WTC11 (cell line): ENCODE measurements at regions not wholly inside any gene's neighbourhood (a gene's known extent, or its start where the extent isn't known, plus 50 kb on each side); places are given as distances from the start of the nearest gene placed in this dataset.

ENCODE experiments used
- ATAC-seq: fragments of 200-7000 bp; cut with Tn5 transposase; 2 replicates; pipeline ENCODE4 v1.10.0; 2021; ENCODE audit warnings: mild to moderate bottlenecking, moderate library complexity
- CTCF ChIA-PET: fragments of 300-600 bp; sonication (Branson Sonifier 250); formaldehyde crosslinking; loops from one replicate; lab custom pipeline; 2021; ENCODE audit warnings: antibody characterized with exemption; lab: Charles Lee
- POLR2A ChIA-PET: fragments of 350-600 bp; sonication (Branson Sonifier 250); formaldehyde crosslinking; loops from one replicate; lab custom pipeline; 2021; ENCODE audit warnings: antibody characterized with exemption; lab: Charles Lee
- DNase-seq: peaks from one replicate; pipeline ENCODE4 v3.0.0; 2021; ENCODE audit warnings: low spot score
- H3K27ac Mint-ChIP-seq: 2 replicates; pipeline ENCODE4 v1.8.0; 2021; ENCODE audit warnings: mixed read lengths
- H3K27me3 Mint-ChIP-seq: 2 replicates; pipeline ENCODE4 v1.8.0; 2021; ENCODE audit warnings: low read depth, mild to moderate bottlenecking, moderate library complexity, mixed read lengths
- H3K36me3 Mint-ChIP-seq: 2 replicates; pipeline ENCODE4 v1.8.0; 2021; ENCODE audit warnings: mixed read lengths
- H3K4me1 Mint-ChIP-seq: 2 replicates; pipeline ENCODE4 v1.8.0; 2022; ENCODE audit warnings: mixed read lengths
- H3K4me3 Mint-ChIP-seq: 2 replicates; pipeline ENCODE4 v1.8.0; 2021; ENCODE audit warnings: mild to moderate bottlenecking, moderate library complexity, mixed read lengths
- H3K9me3 Mint-ChIP-seq: 2 replicates; pipeline ENCODE4 v1.8.0; 2021; ENCODE audit warnings: mixed read lengths
- ATF6 ChIP-seq: sonication (generic); formaldehyde crosslinking; IDR thresholded peaks from 2 replicates; pipeline ENCODE4 v1.8.1; 2023; ENCODE audit warnings: mild to moderate bottlenecking, missing genetic modification reagents
- CTCF ChIP-seq: fragments of 200-600 bp; IDR thresholded peaks from 2 replicates; pipeline ENCODE4 v1.8.0; 2022; ENCODE audit warnings: antibody characterized with exemption
- FOXJ3 ChIP-seq: sonication (generic); formaldehyde crosslinking; IDR thresholded peaks from 2 replicates; pipeline ENCODE4 v1.9.0; 2021; ENCODE audit warnings: missing genetic modification reagents, mild to moderate bottlenecking, borderline replicate concordance
- FOXP4 ChIP-seq: sonication (generic); formaldehyde crosslinking; IDR thresholded peaks from 2 replicates; pipeline ENCODE4 v1.8.0; 2022; ENCODE audit warnings: mild to moderate bottlenecking, missing genetic modification reagents
- GABPB1 ChIP-seq: sonication (generic); formaldehyde crosslinking; IDR thresholded peaks from 2 replicates; pipeline ENCODE4 v1.8.1; 2023; ENCODE audit warnings: mild to moderate bottlenecking, missing genetic modification reagents
- GTF2I ChIP-seq: fragments of 250-450 bp; sonication (Bioruptor Pico); conservative IDR thresholded peaks from 2 replicates; pipeline ENCODE4 v1.4.0; 2021; ENCODE audit warnings: mild to moderate bottlenecking
- HMGA2 ChIP-seq: fragments of 250-450 bp; sonication (Bioruptor Pico); IDR thresholded peaks from 2 replicates; pipeline ENCODE4 v1.4.0; 2021; ENCODE audit warnings: mild to moderate bottlenecking, moderate library complexity
- MAX ChIP-seq: sonication (generic); formaldehyde crosslinking; IDR thresholded peaks from 2 replicates; pipeline ENCODE4 v1.8.0; 2022; ENCODE audit warnings: mild to moderate bottlenecking, missing genetic modification reagents
- NFATC4 ChIP-seq: fragments of 250-450 bp; sonication (Bioruptor Pico); IDR thresholded peaks from 2 replicates; pipeline ENCODE4 v1.9.0; 2021; ENCODE audit warnings: mild to moderate bottlenecking
- SMAD4 ChIP-seq: sonication (generic); formaldehyde crosslinking; IDR thresholded peaks from 2 replicates; pipeline ENCODE4 v1.8.0; 2022; ENCODE audit warnings: mild to moderate bottlenecking, missing genetic modification reagents
- SOX15 ChIP-seq: fragments of 250-450 bp; sonication (Bioruptor Pico); IDR thresholded peaks from 2 replicates; pipeline ENCODE4 v1.9.0; 2021; ENCODE audit warnings: mild to moderate bottlenecking
- ZMAT4 ChIP-seq: fragments of 250-450 bp; sonication (Bioruptor Pico); IDR thresholded peaks from 2 replicates; pipeline ENCODE4 v1.9.0; 2021; ENCODE audit warnings: mild to moderate bottlenecking
- ZNF138 ChIP-seq: sonication (generic); formaldehyde crosslinking; conservative IDR thresholded peaks from 2 replicates; pipeline ENCODE4 v1.8.1; 2022; ENCODE audit warnings: mild to moderate bottlenecking, moderate library complexity, missing genetic modification reagents
- ZNF317 ChIP-seq: sonication (generic); formaldehyde crosslinking; IDR thresholded peaks from 2 replicates; pipeline ENCODE4 v1.8.1; 2023; ENCODE audit warnings: low read depth, mild to moderate bottlenecking, moderate library complexity, missing genetic modification reagents, borderline replicate concordance
- TF ChIP-seq, protein P1 (sequence below): sonication (generic); formaldehyde crosslinking; IDR thresholded peaks from 2 replicates; pipeline ENCODE4 v1.8.0; 2022; ENCODE audit warnings: missing genetic modification reagents
- TF ChIP-seq, protein P2 (sequence below): sonication (generic); formaldehyde crosslinking; IDR thresholded peaks from 2 replicates; pipeline ENCODE4 v1.8.1; 2023; ENCODE audit warnings: mild to moderate bottlenecking, missing genetic modification reagents, moderate library complexity
- TF ChIP-seq, protein P3 (sequence below): fragments of 250-450 bp; sonication (Bioruptor Pico); IDR thresholded peaks from 2 replicates; pipeline ENCODE4 v1.9.0; 2021; ENCODE audit warnings: mild to moderate bottlenecking

DNA sequence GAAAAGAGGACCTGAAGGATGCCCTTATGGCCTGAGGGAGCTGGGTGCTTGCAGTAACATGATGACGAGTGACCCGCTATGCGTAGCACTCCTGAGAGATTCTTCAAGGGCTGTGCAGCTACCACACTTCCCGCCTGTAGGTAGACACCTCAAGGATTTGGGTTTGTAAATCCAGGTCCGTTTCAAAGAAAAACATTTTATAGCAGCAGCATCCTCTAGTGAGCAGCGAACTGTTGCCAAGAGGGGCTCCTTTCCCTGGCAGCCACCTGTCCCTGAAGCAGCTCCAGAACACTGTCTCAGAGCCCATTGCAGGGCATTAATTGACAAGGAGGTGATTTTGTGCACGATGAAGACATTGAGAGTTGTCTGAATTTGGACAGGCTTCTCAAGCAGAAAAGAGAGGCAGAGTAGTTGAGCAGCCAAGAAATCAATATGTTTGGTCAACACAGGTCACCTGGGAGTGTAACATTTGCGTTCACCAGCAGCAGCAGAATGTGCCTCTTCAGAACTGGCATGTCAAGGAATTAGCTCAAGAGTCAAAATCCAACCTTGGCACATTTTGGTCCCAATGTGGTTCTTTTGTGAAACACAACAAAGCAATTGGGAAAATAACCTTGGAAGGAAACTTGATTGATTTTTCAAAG, 209.8 kb upstream of the MTNR1B start:
- Mint-ChIP-seq H3K4me1 (peaks cover 4% of the 10 kb centered on the region), H3K4me3 (no peak overlapping the region), H3K9me3 (no peaks in the 10 kb centered on the region), H3K36me3 (no peaks in the 10 kb centered on the region), H3K27me3 (no peaks in the 10 kb centered on the region), H3K27ac (no peak overlapping the region)
- ATAC-seq (no peak), DNase-seq (no peak)
- no peak for TF ChIP-seq CTCF
- TF ChIP-seq NFATC4 (CRISPR knock-in tag), result no peak
- no peak for TF ChIP-seq HMGA2 (CRISPR knock-in tag)
- TF ChIP-seq SOX15 (CRISPR knock-in tag), result no peak
- no peak for TF ChIP-seq MAX (CRISPR knock-in tag)
- no peak for TF ChIP-seq ZNF138 (CRISPR knock-in tag)
- no peak for TF ChIP-seq FOXJ3 (CRISPR knock-in tag)
- ChIA-PET CTCF (no interaction called here), POLR2A (interaction anchor here (0.6 to 0.7 kb wide), 2 partner anchors 14 to 35 kb away, joined by 3 to 4 read pairs; no protein-coding TSS in a partner anchor)

GRCh38 chr11:92762121-92762540, 207.3 kb upstream of the MTNR1B start:
- DNase-seq, result no peak
- no peak overlapping the region for H3K27ac Mint-ChIP-seq
- no peaks in the 10 kb centered on the region for H3K27me3 Mint-ChIP-seq
- ChIA-PET CTCF (no interaction called here), POLR2A (no interaction called here)
- no peaks in the 10 kb centered on the region for H3K36me3 Mint-ChIP-seq
- ATAC-seq, result no peak
- peaks cover 20% of the 10 kb centered on the region for H3K4me1 Mint-ChIP-seq
- TF ChIP-seq ATF6 (CRISPR knock-in tag), result no peak
- no peak for TF ChIP-seq ZNF317 (CRISPR knock-in tag)
- no peaks in the 10 kb centered on the region for H3K9me3 Mint-ChIP-seq
- no peak overlapping the region for H3K4me3 Mint-ChIP-seq

GRCh38 chr11:92763336-92763735, 206.1 kb upstream of the MTNR1B start:
- H3K36me3 Mint-ChIP-seq, result no peaks in the 10 kb centered on the region
- CTCF ChIA-PET, result no interaction called here
- TF ChIP-seq, protein P1, sequence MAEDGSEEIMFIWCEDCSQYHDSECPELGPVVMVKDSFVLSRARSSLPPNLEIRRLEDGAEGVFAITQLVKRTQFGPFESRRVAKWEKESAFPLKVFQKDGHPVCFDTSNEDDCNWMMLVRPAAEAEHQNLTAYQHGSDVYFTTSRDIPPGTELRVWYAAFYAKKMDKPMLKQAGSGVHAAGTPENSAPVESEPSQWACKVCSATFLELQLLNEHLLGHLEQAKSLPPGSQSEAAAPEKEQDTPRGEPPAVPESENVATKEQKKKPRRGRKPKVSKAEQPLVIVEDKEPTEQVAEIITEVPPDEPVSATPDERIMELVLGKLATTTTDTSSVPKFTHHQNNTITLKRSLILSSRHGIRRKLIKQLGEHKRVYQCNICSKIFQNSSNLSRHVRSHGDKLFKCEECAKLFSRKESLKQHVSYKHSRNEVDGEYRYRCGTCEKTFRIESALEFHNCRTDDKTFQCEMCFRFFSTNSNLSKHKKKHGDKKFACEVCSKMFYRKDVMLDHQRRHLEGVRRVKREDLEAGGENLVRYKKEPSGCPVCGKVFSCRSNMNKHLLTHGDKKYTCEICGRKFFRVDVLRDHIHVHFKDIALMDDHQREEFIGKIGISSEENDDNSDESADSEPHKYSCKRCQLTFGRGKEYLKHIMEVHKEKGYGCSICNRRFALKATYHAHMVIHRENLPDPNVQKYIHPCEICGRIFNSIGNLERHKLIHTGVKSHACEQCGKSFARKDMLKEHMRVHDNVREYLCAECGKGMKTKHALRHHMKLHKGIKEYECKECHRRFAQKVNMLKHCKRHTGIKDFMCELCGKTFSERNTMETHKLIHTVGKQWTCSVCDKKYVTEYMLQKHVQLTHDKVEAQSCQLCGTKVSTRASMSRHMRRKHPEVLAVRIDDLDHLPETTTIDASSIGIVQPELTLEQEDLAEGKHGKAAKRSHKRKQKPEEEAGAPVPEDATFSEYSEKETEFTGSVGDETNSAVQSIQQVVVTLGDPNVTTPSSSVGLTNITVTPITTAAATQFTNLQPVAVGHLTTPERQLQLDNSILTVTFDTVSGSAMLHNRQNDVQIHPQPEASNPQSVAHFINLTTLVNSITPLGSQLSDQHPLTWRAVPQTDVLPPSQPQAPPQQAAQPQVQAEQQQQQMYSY (CRISPR knock-in tag), result no peak
- TF ChIP-seq ZMAT4 (no peak), SOX15 (CRISPR knock-in tag) (no peak), GTF2I (CRISPR knock-in tag) (no peak), ZNF138 (CRISPR knock-in tag) (no peak), NFATC4 (CRISPR knock-in tag) (no peak), FOXP4 (no peak), GABPB1 (CRISPR knock-in tag) (no peak), SMAD4 (no peak), ZNF317 (CRISPR knock-in tag) (no peak)
- TF ChIP-seq, protein P2, sequence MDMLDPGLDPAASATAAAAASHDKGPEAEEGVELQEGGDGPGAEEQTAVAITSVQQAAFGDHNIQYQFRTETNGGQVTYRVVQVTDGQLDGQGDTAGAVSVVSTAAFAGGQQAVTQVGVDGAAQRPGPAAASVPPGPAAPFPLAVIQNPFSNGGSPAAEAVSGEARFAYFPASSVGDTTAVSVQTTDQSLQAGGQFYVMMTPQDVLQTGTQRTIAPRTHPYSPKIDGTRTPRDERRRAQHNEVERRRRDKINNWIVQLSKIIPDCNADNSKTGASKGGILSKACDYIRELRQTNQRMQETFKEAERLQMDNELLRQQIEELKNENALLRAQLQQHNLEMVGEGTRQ (CRISPR knock-in tag), result no peak
- TF ChIP-seq, protein P3, sequence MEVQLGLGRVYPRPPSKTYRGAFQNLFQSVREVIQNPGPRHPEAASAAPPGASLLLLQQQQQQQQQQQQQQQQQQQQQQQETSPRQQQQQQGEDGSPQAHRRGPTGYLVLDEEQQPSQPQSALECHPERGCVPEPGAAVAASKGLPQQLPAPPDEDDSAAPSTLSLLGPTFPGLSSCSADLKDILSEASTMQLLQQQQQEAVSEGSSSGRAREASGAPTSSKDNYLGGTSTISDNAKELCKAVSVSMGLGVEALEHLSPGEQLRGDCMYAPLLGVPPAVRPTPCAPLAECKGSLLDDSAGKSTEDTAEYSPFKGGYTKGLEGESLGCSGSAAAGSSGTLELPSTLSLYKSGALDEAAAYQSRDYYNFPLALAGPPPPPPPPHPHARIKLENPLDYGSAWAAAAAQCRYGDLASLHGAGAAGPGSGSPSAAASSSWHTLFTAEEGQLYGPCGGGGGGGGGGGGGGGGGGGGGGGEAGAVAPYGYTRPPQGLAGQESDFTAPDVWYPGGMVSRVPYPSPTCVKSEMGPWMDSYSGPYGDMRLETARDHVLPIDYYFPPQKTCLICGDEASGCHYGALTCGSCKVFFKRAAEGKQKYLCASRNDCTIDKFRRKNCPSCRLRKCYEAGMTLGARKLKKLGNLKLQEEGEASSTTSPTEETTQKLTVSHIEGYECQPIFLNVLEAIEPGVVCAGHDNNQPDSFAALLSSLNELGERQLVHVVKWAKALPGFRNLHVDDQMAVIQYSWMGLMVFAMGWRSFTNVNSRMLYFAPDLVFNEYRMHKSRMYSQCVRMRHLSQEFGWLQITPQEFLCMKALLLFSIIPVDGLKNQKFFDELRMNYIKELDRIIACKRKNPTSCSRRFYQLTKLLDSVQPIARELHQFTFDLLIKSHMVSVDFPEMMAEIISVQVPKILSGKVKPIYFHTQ, result no peak

More at GRCh38 chr11:92763336-92763735, 206.1 kb upstream of the MTNR1B start:
- no peaks in the 10 kb centered on the region for H3K27me3 Mint-ChIP-seq
- H3K4me3 Mint-ChIP-seq, result no peak overlapping the region
- no peaks in the 10 kb centered on the region for H3K9me3 Mint-ChIP-seq
- H3K4me1 Mint-ChIP-seq, result peaks cover 20% of the 10 kb centered on the region
- POLR2A ChIA-PET, result no interaction called here
- DNase-seq, result no peak
- no peak for ATAC-seq
- H3K27ac Mint-ChIP-seq, result no peak overlapping the region; the same call in 1 of the 2 replicates
